ENCODE measurements at regions not wholly inside any gene's neighbourhood (a gene's known extent, or its start where the extent isn't known, plus 50 kb on each side); places are given as distances from the start of the nearest gene placed in this dataset.

DNA sequence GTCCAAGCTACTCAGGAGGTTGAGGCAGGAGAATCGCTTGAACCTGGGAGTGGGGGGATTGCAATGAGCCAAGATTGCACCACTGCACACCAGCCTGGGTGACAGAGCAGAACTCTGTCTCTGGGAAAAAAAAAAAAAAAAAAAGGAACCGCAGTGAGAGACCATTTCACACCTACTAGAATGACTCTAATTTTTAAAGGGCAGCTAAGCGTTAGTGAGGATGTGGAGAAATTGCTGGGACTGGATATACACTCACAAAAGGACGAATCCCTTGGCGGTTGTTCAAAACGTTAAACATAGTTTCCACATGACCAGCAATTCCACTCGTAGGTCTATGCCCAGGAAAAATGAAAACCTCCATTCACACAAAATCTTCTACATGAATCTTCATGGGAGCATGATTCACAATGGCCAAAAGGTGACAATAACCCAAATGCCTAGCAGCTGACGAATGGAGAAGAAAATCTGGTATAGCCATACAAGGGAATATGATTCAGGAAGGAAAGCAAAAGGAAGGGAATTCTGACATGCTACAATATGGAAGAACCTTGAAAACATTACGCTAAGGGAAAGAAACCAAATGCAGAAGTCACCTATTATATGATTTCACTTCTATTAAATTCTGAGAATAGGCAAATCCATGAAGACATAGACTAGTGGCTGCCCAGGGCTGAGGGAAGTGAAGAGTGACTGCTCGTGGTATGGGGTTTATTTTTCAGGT, 127.0 kb downstream of the CHSY1 start:
- DNase-seq (ENCODE audit: low read depth), result no peak

DNA sequence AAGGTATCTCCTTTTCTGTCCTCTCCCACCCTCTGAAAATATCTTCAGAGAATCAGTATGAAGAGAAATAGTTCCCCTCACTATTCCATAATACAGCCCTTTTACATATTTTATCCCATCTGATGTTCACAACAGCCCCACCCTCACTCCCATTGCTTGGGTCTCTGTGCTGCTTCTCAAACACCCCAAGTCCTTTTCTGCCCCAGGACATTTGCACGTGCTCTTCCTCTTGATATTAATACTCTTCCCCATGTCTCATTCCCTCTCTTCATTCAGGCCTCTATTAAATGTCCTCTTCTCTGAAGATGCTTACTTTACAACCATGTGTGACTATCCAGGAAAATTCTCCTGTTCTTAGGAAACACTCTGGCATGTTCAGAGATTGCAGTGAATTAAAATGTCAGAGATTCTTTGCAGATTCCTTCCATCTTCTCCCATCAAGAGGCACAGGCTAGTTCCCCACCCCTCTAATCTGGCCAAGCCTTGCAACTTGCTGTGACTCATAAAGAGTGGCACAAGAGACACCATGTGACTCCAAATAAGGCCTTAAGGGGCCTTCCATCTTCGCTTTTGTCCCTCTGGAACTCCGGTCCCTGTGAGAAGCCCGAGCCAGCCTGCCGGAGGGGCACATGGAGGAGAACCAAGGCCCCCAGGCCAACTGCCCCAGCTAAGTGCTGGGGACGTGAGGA, 128.5 kb downstream of the CHSY1 start:
- no peak for DNase-seq (ENCODE audit: low read depth)

DNA sequence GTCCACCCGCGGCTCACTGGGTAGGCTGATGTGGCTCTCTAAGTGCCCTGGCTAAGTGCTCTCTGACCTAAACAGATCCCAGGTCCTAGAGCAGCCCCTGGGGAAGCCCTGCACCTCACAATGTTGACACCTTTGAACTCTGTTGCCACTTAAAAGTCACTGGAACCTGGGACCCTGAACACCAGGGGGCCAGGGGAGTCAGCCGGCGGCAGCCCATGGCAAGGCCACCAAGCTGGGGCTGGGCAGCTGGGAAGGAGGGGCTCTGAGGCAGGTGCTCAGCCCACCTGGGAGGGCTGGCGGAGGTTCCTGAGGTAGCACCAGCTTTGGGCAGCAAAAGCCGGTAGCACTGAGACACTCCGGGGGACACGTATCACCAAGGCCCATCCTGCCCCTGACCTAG, 129.0 kb downstream of the CHSY1 start:
- DNase-seq (ENCODE audit: low read depth), result no peak

DNA sequence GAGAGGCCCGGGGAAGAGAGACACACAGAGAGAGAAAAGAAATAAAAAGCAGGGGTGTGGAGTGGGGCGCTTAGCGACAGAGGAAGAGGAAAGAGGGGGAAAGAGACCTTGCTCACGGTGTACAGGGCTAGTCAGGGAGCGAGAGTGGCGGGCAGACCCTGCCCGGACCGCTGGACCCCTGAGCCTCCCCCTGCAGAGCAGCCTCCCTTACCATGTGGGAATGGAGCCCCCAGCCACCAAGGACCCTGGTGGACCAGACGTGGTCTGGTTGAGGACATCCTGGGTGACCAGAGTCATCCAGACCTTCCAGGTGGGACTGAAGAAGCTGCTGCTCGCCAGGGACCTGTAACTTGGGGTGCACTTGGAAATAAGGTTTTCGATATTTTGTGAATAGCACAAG, 129.6 kb downstream of the CHSY1 start:
- no peak for DNase-seq (ENCODE audit: low read depth)

GRCh38 chr15:101121511-101122090, 130.2 kb downstream of the CHSY1 start:
- peak; percentile 8 for DNase-seq (ENCODE audit: low read depth)

DNA sequence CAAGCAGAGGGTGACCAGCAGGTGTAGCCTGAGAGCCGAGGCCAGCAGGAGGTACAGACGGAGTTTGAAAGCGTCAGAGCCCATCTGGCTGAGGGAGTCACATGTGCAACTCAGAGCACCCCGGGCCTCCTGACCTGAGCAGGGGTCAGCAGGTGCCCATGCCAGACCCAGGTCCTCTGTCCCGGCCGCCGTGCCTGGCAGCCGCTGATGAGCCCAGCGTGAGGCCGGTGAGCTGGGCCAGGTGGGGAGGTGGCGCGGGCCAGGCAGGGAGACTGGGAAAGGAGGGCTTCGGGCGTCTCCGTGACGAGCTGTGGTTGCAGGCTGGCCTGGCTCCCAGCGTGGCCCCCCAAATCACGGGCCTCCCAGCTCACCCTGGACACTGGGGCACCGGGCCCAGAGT, 130.9 kb downstream of the CHSY1 start:
- no peak for DNase-seq (ENCODE audit: low read depth)

DNA sequence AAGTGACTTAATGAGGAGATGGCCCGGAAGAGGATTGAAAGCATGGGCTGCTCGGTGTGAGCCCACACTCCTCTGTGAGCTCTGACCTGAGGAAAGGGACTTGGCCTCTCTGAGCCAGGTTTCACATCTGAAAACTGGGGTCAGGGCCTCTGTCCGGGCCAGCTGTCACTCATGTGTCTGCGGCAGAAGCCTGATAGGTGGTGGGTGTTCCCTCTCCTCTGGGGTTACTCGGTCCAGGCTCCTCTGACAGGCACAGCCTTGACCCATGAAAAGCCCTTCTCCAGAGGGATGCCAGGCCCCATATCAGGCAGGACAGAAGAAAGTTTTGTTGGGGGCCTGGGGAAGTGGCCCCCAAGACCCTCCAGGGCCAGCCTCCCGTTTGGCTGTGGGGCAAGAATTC, 131.4 kb downstream of the CHSY1 start:
- no peak for DNase-seq (ENCODE audit: low read depth)
